ENCODE measurements at regions not wholly inside any gene's neighbourhood (a gene's known extent, or its start where the extent isn't known, plus 50 kb on each side); places are given as distances from the start of the nearest gene placed in this dataset.

DNA sequence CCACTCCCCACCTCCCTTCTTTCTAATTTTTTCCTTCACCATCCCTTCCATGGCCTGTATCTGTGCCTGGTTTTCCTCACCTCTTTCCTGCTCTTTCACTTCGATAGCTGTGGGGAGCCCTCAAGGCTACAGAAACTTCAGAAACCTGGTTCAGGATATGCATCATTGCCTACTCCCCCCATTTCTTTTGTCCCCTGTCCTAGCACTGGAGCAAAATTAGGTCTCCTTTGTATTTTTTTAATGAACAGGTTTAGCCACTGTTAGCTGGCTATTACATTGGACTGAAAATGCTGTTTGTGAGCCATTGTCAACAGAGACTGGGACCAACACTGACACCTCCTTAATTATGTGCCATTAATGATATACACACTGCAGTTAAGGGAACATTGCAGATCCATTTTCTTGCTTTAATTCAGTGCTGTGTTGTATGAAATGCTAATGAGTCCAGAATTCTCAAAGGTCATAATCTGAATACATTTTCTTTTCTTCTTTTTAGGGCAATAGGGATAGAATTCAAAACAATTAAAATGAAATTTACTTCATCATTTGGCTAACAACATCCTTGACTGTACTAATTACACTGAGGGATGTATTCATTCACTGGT lies 138.6 kb downstream of the PDCD6IP start:
- intact Hi-C loops (cut with DNase I; ENCODE audit: low total_unique reads): no loop called here
- H3K27ac ChIP-seq: no peak overlapping the region
- WGBS, 2 donors: 42 to 61% methylated on average over 1 of the region's 1 CpG
- H3K36me3 ChIP-seq (ENCODE audit: low read depth, missing control alignments): no peaks in the 10 kb centered on the region
- no peaks in the 10 kb centered on the region for H3K4me1 ChIP-seq
- H3K9me3 ChIP-seq: no peaks in the 10 kb centered on the region
- no peak for DNase-seq
- H3K27me3 ChIP-seq: no peaks in the 10 kb centered on the region
- no peak overlapping the region for H3K4me3 ChIP-seq
- TF ChIP-seq, protein P1, sequence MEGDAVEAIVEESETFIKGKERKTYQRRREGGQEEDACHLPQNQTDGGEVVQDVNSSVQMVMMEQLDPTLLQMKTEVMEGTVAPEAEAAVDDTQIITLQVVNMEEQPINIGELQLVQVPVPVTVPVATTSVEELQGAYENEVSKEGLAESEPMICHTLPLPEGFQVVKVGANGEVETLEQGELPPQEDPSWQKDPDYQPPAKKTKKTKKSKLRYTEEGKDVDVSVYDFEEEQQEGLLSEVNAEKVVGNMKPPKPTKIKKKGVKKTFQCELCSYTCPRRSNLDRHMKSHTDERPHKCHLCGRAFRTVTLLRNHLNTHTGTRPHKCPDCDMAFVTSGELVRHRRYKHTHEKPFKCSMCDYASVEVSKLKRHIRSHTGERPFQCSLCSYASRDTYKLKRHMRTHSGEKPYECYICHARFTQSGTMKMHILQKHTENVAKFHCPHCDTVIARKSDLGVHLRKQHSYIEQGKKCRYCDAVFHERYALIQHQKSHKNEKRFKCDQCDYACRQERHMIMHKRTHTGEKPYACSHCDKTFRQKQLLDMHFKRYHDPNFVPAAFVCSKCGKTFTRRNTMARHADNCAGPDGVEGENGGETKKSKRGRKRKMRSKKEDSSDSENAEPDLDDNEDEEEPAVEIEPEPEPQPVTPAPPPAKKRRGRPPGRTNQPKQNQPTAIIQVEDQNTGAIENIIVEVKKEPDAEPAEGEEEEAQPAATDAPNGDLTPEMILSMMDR (IDR thresholded peaks at IDR 0.05): no peak
- no peak for TF ChIP-seq POLR2A (IDR thresholded peaks at IDR 0.05)

DNA sequence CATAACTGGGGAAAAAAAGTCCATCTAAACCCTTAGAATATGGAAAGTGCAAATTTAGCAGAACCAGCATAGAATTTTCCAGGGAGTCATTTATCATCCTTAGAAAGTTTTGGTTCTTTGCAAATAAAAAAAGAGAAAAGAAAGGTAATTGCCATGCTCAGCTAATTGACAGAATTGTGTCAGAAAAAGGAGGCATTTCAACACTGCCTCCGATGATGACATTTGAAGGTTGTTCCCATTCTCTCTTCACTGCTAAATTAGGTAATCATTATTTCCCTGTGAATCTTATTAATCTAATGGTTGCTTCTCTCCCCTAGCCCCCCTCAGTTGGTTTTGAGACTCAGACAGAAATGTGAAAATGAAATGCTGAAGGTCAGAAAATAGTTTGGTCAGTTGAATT lies 139.2 kb downstream of the PDCD6IP start:
- no peak overlapping the region for H3K27ac ChIP-seq
- no peaks in the 10 kb centered on the region for H3K27me3 ChIP-seq
- no peaks in the 10 kb centered on the region for H3K9me3 ChIP-seq
- no peak overlapping the region for H3K4me3 ChIP-seq
- TF ChIP-seq, protein P1 (IDR thresholded peaks at IDR 0.05): no peak
- TF ChIP-seq POLR2A (IDR thresholded peaks at IDR 0.05): no peak
- H3K36me3 ChIP-seq (ENCODE audit: low read depth, missing control alignments): no peaks in the 10 kb centered on the region
- WGBS, 2 donors: 51 to 67% methylated on average over 1 of the region's 1 CpG
- DNase-seq: no peak
- intact Hi-C loops (cut with DNase I; ENCODE audit: low total_unique reads): no loop called here
- H3K4me1 ChIP-seq: no peaks in the 10 kb centered on the region

DNA sequence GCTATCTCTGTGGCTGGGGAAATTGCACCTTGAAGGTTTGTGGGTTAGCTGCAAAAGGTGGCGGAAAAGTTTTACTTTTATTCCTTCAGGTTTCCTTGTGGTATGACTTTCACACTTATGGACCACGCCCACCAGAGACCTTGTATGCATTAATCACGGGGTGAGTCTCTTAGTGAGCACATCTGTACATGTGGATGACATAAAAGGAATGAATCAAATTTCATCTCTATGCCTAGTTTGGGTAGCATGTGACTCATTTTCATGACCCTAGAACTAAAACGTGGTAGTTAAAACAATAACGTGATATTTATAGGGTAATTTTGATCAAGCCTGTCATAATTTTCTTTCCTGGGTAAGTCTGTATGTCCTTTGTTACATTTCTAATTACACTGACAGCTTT lies 141.7 kb downstream of the PDCD6IP start:
- Histone ChIP-seq H3K27ac (no peak overlapping the region), H3K4me3 (no peak overlapping the region), H3K4me1 (no peaks in the 10 kb centered on the region), H3K9me3 (no peaks in the 10 kb centered on the region), H3K27me3 (no peaks in the 10 kb centered on the region), H3K36me3 (ENCODE audit: low read depth, missing control alignments) (no peaks in the 10 kb centered on the region)
- no peak for DNase-seq
- intact Hi-C loops (cut with DNase I; ENCODE audit: low total_unique reads): no loop called here
- 78 to 87% methylated on average over 5 of the region's 5 CpGs for WGBS, 2 donors
- TF ChIP-seq POLR2A (IDR thresholded peaks at IDR 0.05): no peak
- TF ChIP-seq, protein P1 (IDR thresholded peaks at IDR 0.05): no peak

DNA sequence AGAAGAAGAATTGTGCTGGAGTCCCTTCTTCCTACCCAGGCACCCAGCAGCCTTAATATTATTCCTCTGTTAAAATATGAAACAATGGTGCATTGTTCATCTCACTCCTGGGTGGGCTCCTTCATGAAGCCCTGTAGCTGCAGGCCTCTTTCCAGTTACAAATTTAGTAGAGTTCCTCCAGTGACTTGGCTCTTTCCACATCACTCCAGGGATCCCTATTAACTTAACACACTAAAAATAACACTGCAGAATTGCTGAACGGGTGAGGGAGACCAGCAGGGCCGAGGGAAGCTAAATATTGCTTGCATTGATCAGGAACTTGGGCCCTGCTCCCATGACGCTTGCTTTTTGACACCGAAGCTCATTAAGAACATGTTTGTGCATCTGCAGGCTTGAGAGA lies 142.3 kb downstream of the PDCD6IP start:
- Histone ChIP-seq H3K27me3 (no peaks in the 10 kb centered on the region), H3K9me3 (no peaks in the 10 kb centered on the region), H3K36me3 (ENCODE audit: low read depth, missing control alignments) (no peaks in the 10 kb centered on the region), H3K27ac (no peak overlapping the region), H3K4me1 (no peaks in the 10 kb centered on the region), H3K4me3 (no peak overlapping the region)
- no peak for DNase-seq
- WGBS, 2 donors: 51 to 74% methylated on average over 4 of the region's 4 CpGs
- intact Hi-C loops (cut with DNase I; ENCODE audit: low total_unique reads): no loop called here
- TF ChIP-seq, protein P1 (IDR thresholded peaks at IDR 0.05): no peak
- TF ChIP-seq POLR2A (IDR thresholded peaks at IDR 0.05): no peak

DNA sequence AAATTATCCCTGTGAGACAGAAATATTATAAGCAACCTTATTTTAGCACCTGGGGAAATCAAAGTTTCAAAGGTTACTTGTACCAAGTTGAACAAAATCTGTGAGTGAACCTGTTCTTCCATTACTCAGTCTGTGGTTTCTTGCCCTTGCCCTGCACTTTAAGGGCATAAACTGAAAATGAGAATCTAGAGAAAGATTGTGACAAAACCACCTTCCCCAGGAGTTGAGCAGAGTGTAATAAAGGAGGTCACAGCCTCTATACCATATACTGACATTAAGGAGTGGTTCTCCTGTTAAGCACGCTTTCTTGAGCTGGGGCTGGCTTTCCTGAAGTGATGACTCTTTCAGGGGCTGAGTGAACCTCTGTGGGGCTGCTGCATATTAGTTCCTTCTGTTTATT lies 143.4 kb downstream of the PDCD6IP start:
- WGBS, 2 donors: 93 to 97% methylated on average over 1 of the region's 1 CpG
- no peak for DNase-seq
- no peak overlapping the region for H3K4me3 ChIP-seq
- H3K27ac ChIP-seq: no peak overlapping the region
- H3K4me1 ChIP-seq: no peaks in the 10 kb centered on the region
- no peak for TF ChIP-seq POLR2A (IDR thresholded peaks at IDR 0.05)
- TF ChIP-seq, protein P1 (IDR thresholded peaks at IDR 0.05): no peak
- no peaks in the 10 kb centered on the region for H3K36me3 ChIP-seq (ENCODE audit: low read depth, missing control alignments)
- no peaks in the 10 kb centered on the region for H3K27me3 ChIP-seq
- H3K9me3 ChIP-seq: no peaks in the 10 kb centered on the region
- intact Hi-C loops (cut with DNase I; ENCODE audit: low total_unique reads): no loop called here
